ENCODE measurements at regions not wholly inside any gene's neighbourhood (a gene's known extent, or its start where the extent isn't known, plus 50 kb on each side); places are given as distances from the start of the nearest gene placed in this dataset.

GRCh38 chr3:78312851-78313250 lies 1273.0 kb downstream of the ROBO2 start:
- TF ChIP-seq, protein P1, sequence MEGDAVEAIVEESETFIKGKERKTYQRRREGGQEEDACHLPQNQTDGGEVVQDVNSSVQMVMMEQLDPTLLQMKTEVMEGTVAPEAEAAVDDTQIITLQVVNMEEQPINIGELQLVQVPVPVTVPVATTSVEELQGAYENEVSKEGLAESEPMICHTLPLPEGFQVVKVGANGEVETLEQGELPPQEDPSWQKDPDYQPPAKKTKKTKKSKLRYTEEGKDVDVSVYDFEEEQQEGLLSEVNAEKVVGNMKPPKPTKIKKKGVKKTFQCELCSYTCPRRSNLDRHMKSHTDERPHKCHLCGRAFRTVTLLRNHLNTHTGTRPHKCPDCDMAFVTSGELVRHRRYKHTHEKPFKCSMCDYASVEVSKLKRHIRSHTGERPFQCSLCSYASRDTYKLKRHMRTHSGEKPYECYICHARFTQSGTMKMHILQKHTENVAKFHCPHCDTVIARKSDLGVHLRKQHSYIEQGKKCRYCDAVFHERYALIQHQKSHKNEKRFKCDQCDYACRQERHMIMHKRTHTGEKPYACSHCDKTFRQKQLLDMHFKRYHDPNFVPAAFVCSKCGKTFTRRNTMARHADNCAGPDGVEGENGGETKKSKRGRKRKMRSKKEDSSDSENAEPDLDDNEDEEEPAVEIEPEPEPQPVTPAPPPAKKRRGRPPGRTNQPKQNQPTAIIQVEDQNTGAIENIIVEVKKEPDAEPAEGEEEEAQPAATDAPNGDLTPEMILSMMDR (IDR thresholded peaks at IDR 0.05) = no peak
- TF ChIP-seq POLR2A (IDR thresholded peaks at IDR 0.05) (no peak), POLR2AphosphoS5 (IDR thresholded peaks at IDR 0.05) (no peak), EP300 (IDR thresholded peaks at IDR 0.05) (no peak)

Data from upper lobe of left lung (tissue), 4 donors.